GM12875 (cell line): ENCODE measurements at regions not wholly inside any gene's neighbourhood (a gene's known extent, or its start where the extent isn't known, plus 50 kb on each side); places are given as distances from the start of the nearest gene placed in this dataset.

Experiments used
- H3K4me3 ChIP-seq: one replicate; pipeline ENCODE4 v1.5.1; 2011; ENCODE audit warnings: low read depth, low read length, control low read depth
- CTCF ChIP-seq: IDR thresholded peaks from 2 replicates; pipeline ENCODE4 v1.5.1; 2011; ENCODE audit warnings: low read depth, mild to moderate bottlenecking, control low read depth, inconsistent platforms, low read length, moderate library complexity, borderline replicate concordance; ENCODE audit not compliant: insufficient read depth

GRCh38 chr4:38230121-38230801 is 270.1 kb downstream of the PTTG2 start:
- no peak overlapping the region for H3K4me3 ChIP-seq
- TF ChIP-seq CTCF, result no peak

GRCh38 chr4:38230821-38231563 is 270.8 kb downstream of the PTTG2 start:
- no peak overlapping the region for H3K4me3 ChIP-seq
- no peak for TF ChIP-seq CTCF

- no peak for TF ChIP-seq CTCF
- H3K4me3 ChIP-seq, result no peak overlapping the region
Observed at GRCh38 chr4:38231626-38232025, 271.4 kb downstream of the PTTG2 start.

GRCh38 chr4:38232741-38233140 is 272.5 kb downstream of the PTTG2 start:
- TF ChIP-seq CTCF, result no peak
- H3K4me3 ChIP-seq, result no peak overlapping the region

GRCh38 chr4:38233727-38234480 is 273.7 kb downstream of the PTTG2 start:
- H3K4me3 ChIP-seq, result no peak overlapping the region
- no peak for TF ChIP-seq CTCF

GRCh38 chr4:38235354-38235753 is 275.2 kb downstream of the PTTG2 start:
- no peak overlapping the region for H3K4me3 ChIP-seq
- TF ChIP-seq CTCF, result no peak
